Smooth muscle cell (in vitro differentiated cells): ENCODE measurements at regions not wholly inside any gene's neighbourhood (a gene's known extent, or its start where the extent isn't known, plus 50 kb on each side); places are given as distances from the start of the nearest gene placed in this dataset.

Experiments
- DNase-seq: peaks from one replicate; lab custom pipeline; 2025; ENCODE audit not compliant: unreplicated experiment; lab: John Stamatoyannopoulos, UW
- H2AFZ ChIP-seq: fragments of 200-600 bp; sonication (generic); 2 replicates; pipeline ENCODE4 v1.6.0; 2016; ENCODE audit warnings: antibody characterized with exemption, low read depth, mild to moderate bottlenecking
- H3F3A ChIP-seq: fragments of 200-600 bp; sonication (generic); 2 replicates; pipeline ENCODE4 v1.6.0; 2017; ENCODE audit warnings: antibody characterized with exemption, low read depth
- H3K27ac ChIP-seq: fragments of 200-600 bp; sonication (generic); 2 replicates; pipeline ENCODE4 v1.5.1; 2016; ENCODE audit warnings: low read depth, mild to moderate bottlenecking
- H3K27me3 ChIP-seq: fragments of 200-600 bp; sonication (generic); 2 replicates; pipeline ENCODE4 v1.6.1; 2016; ENCODE audit warnings: low read depth, mild to moderate bottlenecking
- H3K36me3 ChIP-seq: fragments of 200-600 bp; sonication (generic); 2 replicates; pipeline ENCODE4 v1.5.1; 2016; ENCODE audit warnings: low read depth
- H3K4me1 ChIP-seq: fragments of 200-600 bp; sonication (generic); 2 replicates; pipeline ENCODE4 v1.5.1; 2016; ENCODE audit warnings: low read depth
- H3K4me2 ChIP-seq: fragments of 200-600 bp; sonication (generic); 2 replicates; pipeline ENCODE4 v1.6.0; 2016; ENCODE audit warnings: mild to moderate bottlenecking
- H3K4me3 ChIP-seq: fragments of 200-600 bp; sonication (generic); 2 replicates; pipeline ENCODE4 v1.5.1; 2016; ENCODE audit warnings: mild to moderate bottlenecking
- H3K79me2 ChIP-seq: fragments of 200-600 bp; sonication (generic); 2 replicates; pipeline ENCODE4 v1.6.0; 2016; ENCODE audit warnings: low read depth, mild to moderate bottlenecking
- H3K9ac ChIP-seq: fragments of 200-600 bp; sonication (generic); 2 replicates; pipeline ENCODE4 v1.6.0; 2016; ENCODE audit warnings: low read depth
- H3K9me3 ChIP-seq: fragments of 200-600 bp; sonication (generic); replicated peaks from 2 replicates; pipeline ENCODE4 v1.5.1; 2016; ENCODE audit warnings: low read depth
- H4K20me1 ChIP-seq: fragments of 200-600 bp; sonication (generic); 2 replicates; pipeline ENCODE4 v1.6.0; 2016; ENCODE audit warnings: low read depth
- CTCF ChIP-seq: fragments of 200-600 bp; sonication (generic); IDR thresholded peaks from 2 replicates; pipeline ENCODE4 v1.5.1; 2017; ENCODE audit warnings: borderline replicate concordance, mild to moderate bottlenecking, antibody characterized with exemption; ENCODE audit not compliant: insufficient read depth, poor library complexity, severe bottlenecking
- WGBS: methylation state at CpG from one replicate; pipeline ENCODE4 v1.1.7; 2016; ENCODE audit warnings: low lambda C conversion rate; 5-methylcytosine and 5-hydroxymethylcytosine counted together

GRCh38 chr5:114612406-114612805 is 250.5 kb downstream of the KCNN2 start:
- TF ChIP-seq CTCF, result no peak
- H2AFZ ChIP-seq, result no peak overlapping the region
- H3F3A ChIP-seq, result no peaks in the 10 kb centered on the region
- H3K4me2 ChIP-seq, result no peak overlapping the region
- no peaks in the 10 kb centered on the region for H3K79me2 ChIP-seq
- H3K4me3 ChIP-seq, result no peak overlapping the region
- no peak overlapping the region for H3K9ac ChIP-seq
- no peaks in the 10 kb centered on the region for H3K27me3 ChIP-seq
- no peaks in the 10 kb centered on the region for H4K20me1 ChIP-seq
- DNase-seq, result no peak
- no peaks in the 10 kb centered on the region for H3K9me3 ChIP-seq
- no peak overlapping the region for H3K27ac ChIP-seq
- H3K36me3 ChIP-seq, result no peaks in the 10 kb centered on the region
- 68% methylated on average over 3 of the region's 3 CpGs for WGBS
- H3K4me1 ChIP-seq, result no peaks in the 10 kb centered on the region

GRCh38 chr5:114581136-114581535 is 219.3 kb downstream of the KCNN2 start:
- H3K4me2 ChIP-seq, result no peak overlapping the region
- 36% methylated on average over 2 of the region's 2 CpGs for WGBS
- H4K20me1 ChIP-seq, result no peaks in the 10 kb centered on the region
- H3K9me3 ChIP-seq, result no peaks in the 10 kb centered on the region
- no peak for TF ChIP-seq CTCF
- no peak overlapping the region for H3K9ac ChIP-seq
- H3K79me2 ChIP-seq, result no peaks in the 10 kb centered on the region
- no peak overlapping the region for H3K4me3 ChIP-seq
- H2AFZ ChIP-seq, result no peak overlapping the region
- DNase-seq, result no peak
- H3K27ac ChIP-seq, result no peak overlapping the region
- no peaks in the 10 kb centered on the region for H3F3A ChIP-seq
- no peaks in the 10 kb centered on the region for H3K36me3 ChIP-seq
- no peaks in the 10 kb centered on the region for H3K27me3 ChIP-seq
- H3K4me1 ChIP-seq, result no peaks in the 10 kb centered on the region

- Histone ChIP-seq H3K36me3 (no peaks in the 10 kb centered on the region), H3K27ac (no peak overlapping the region), H3K79me2 (no peaks in the 10 kb centered on the region), H3K27me3 (no peaks in the 10 kb centered on the region), H3K9me3 (no peaks in the 10 kb centered on the region), H4K20me1 (no peaks in the 10 kb centered on the region), H3K9ac (no peak overlapping the region), H3K4me1 (no peaks in the 10 kb centered on the region), H2AFZ (no peak overlapping the region), H3F3A (no peaks in the 10 kb centered on the region), H3K4me2 (no peak overlapping the region), H3K4me3 (no peak overlapping the region)
- DNase-seq, result no peak
- no peak for TF ChIP-seq CTCF
- 86% methylated on average over 5 of the region's 5 CpGs for WGBS
Observed at GRCh38 chr5:114565871-114566270, 204.0 kb downstream of the KCNN2 start.

- no peaks in the 10 kb centered on the region for H4K20me1 ChIP-seq
Observed at GRCh38 chr5:114565139-114565538, 203.3 kb downstream of the KCNN2 start.

More at GRCh38 chr5:114565139-114565538, 203.3 kb downstream of the KCNN2 start:
- Histone ChIP-seq H3K79me2 (no peaks in the 10 kb centered on the region), H3K4me3 (no peak overlapping the region), H3F3A (no peaks in the 10 kb centered on the region), H3K27ac (no peak overlapping the region), H3K9me3 (no peaks in the 10 kb centered on the region), H3K4me1 (no peaks in the 10 kb centered on the region), H3K9ac (no peak overlapping the region), H3K27me3 (no peaks in the 10 kb centered on the region), H2AFZ (no peak overlapping the region), H3K36me3 (no peaks in the 10 kb centered on the region), H3K4me2 (no peak overlapping the region)
- 55% methylated on average over 2 of the region's 2 CpGs for WGBS
- no peak for DNase-seq
- no peak for TF ChIP-seq CTCF
